ENCODE measurements at regions not wholly inside any gene's neighbourhood (a gene's known extent, or its start where the extent isn't known, plus 50 kb on each side); places are given as distances from the start of the nearest gene placed in this dataset.
A peak's percentile ranks its signal among the peaks of the same experiment; 100 is the strongest.
"Not testable (repeated sequence)": the region's sequence is repeated elsewhere in the genome, so short reads cannot be mapped to it uniquely, and the experiment has no call there.

GRCh38 chr3:30475809-30476178 lies 130.6 kb upstream of the TGFBR2 start:
- peaks cover 8 to 85% (median 39%) of the 10 kb centered on the region in 9 donors for H3K4me1 ChIP-seq
- DNase-seq, result no peak
- no peaks in the 10 kb centered on the region for H3K9me3 ChIP-seq
- no peak overlapping the region for H3K27ac ChIP-seq
- no peak overlapping the region for H3K4me3 ChIP-seq
- TF ChIP-seq CTCF (IDR thresholded peaks at IDR 0.05), result no peak
- 96 to 99% methylated on average over 2 of the region's 2 CpGs for WGBS, 2 donors
- ATAC-seq, result no peak
- no peaks in the 10 kb centered on the region for H3K27me3 ChIP-seq
- H3K36me3 ChIP-seq, result no peaks in the 10 kb centered on the region
- intact Hi-C loops (cut with DNase I), result no loop called here

GRCh38 chr3:30476368-30477084 lies 129.9 kb upstream of the TGFBR2 start:
- intact Hi-C loops (cut with DNase I), result no loop called here
- TF ChIP-seq CTCF (IDR thresholded peaks at IDR 0.05), result no peak
- WGBS, 2 donors, result 96% methylated on average over 3 of the region's 3 CpGs
- Histone ChIP-seq H3K4me3 (no peak overlapping the region), H3K27ac (peak overlapping the region in 1 of 10 donors; percentile 42), H3K36me3 (no peaks in the 10 kb centered on the region), H3K4me1 (peaks cover 4 to 78% (median 33%) of the 10 kb centered on the region in 9 donors), H3K27me3 (no peaks in the 10 kb centered on the region), H3K9me3 (no peaks in the 10 kb centered on the region)
- ATAC-seq (no peak), DNase-seq (no peak)

GRCh38 chr3:30477149-30477921 lies 129.1 kb upstream of the TGFBR2 start:
- DNase-seq, result no peak
- no peak overlapping the region for H3K4me3 ChIP-seq
- WGBS, 2 donors, result 62 to 66% methylated on average over 5 of the region's 5 CpGs
- ATAC-seq, result no peak
- H3K9me3 ChIP-seq, result no peaks in the 10 kb centered on the region
- no peaks in the 10 kb centered on the region for H3K27me3 ChIP-seq
- H3K36me3 ChIP-seq, result no peaks in the 10 kb centered on the region
- no peak for TF ChIP-seq CTCF (IDR thresholded peaks at IDR 0.05)
- peak overlapping the region in 1 of 10 donors; percentile 42 for H3K27ac ChIP-seq
- intact Hi-C loops (cut with DNase I), result no loop called here
- peaks cover 4 to 70% (median 25%) of the 10 kb centered on the region in 9 donors for H3K4me1 ChIP-seq

GRCh38 chr3:30479737-30480136 lies 126.7 kb upstream of the TGFBR2 start:
- DNase-seq; H3K36me3 ChIP-seq; H3K9me3 ChIP-seq; H3K27me3 ChIP-seq; intact Hi-C loops (cut with DNase I); H3K4me3 ChIP-seq: not testable (repeated sequence)
- 23 to 35% methylated on average over 2 of the region's 2 CpGs for WGBS, 2 donors
- peak overlapping the region in 6 of 10 donors; percentile 13 to 62 (median 38) for H3K27ac ChIP-seq
- ATAC-seq, result peak in 1 of 8 donors; percentile 44
- peaks cover 4 to 47% (median 25%) of the 10 kb centered on the region in 9 donors for H3K4me1 ChIP-seq

- H3K9me3 ChIP-seq; intact Hi-C loops (cut with DNase I); DNase-seq; H3K4me3 ChIP-seq; H3K36me3 ChIP-seq; H3K27me3 ChIP-seq: not testable (repeated sequence)
- ATAC-seq, result peak in 1 of 8 donors; percentile 24
- 97 to 98% methylated on average over 1 of the region's 1 CpG for WGBS, 2 donors
- H3K27ac ChIP-seq, result peak overlapping the region in 4 of 10 donors; percentile 13 to 57 (median 34)
- peaks cover 4 to 43% (median 25%) of the 10 kb centered on the region in 9 donors for H3K4me1 ChIP-seq
Observed at GRCh38 chr3:30480156-30480555, 126.2 kb upstream of the TGFBR2 start.

Measured in heart right ventricle (tissue), 16 donors.